Large intestine (tissue), 3 donors: ENCODE measurements at regions not wholly inside any gene's neighbourhood (a gene's known extent, or its start where the extent isn't known, plus 50 kb on each side); places are given as distances from the start of the nearest gene placed in this dataset.
"Not testable (repeated sequence)": the region's sequence is repeated elsewhere in the genome, so short reads cannot be mapped to it uniquely, and the experiment has no call there.

Experiments used
- DNase-seq, 2 donors: peaks; one replicate each; pipeline versions ENCODE4 v3.0.0 to v3.0.0-alpha.2; 2013
- H3K27ac ChIP-seq: one replicate; pipeline ENCODE4 v1.5.1; 2013; ENCODE audit warnings: low read length
- H3K27me3 ChIP-seq: 2 replicates; pipeline ENCODE4 v1.6.1; 2013; ENCODE audit warnings: low read length; ENCODE audit not compliant: control insufficient read depth, insufficient read depth
- H3K36me3 ChIP-seq: 2 replicates; pipeline ENCODE4 v1.6.1; 2013; ENCODE audit warnings: low read length; ENCODE audit not compliant: control insufficient read depth, insufficient read depth
- H3K4me1 ChIP-seq: one replicate; pipeline ENCODE4 v1.6.1; 2013; ENCODE audit warnings: low read length; ENCODE audit not compliant: control insufficient read depth, insufficient read depth
- H3K4me3 ChIP-seq: one replicate; pipeline ENCODE4 v1.5.1; 2013; ENCODE audit warnings: low read length
- H3K9me3 ChIP-seq: one replicate; pipeline ENCODE4 v1.6.1; 2013; ENCODE audit warnings: mild to moderate bottlenecking, low read depth, low read length, moderate library complexity; ENCODE audit not compliant: control insufficient read depth
- WGBS: methylation state at CpG from one replicate; pipeline ENCODE4 v1.1.5; 2013; ENCODE audit warnings: low lambda C conversion rate; ENCODE audit not compliant: insufficient coverage; 5-methylcytosine and 5-hydroxymethylcytosine counted together

- H3K27me3 ChIP-seq: no peaks in the 10 kb centered on the region
- H3K4me1 ChIP-seq: no peaks in the 10 kb centered on the region
- H3K36me3 ChIP-seq: no peaks in the 10 kb centered on the region
- no CpG with 5 or more reads among the region's 13 CpGs for WGBS
- no peak overlapping the region for H3K4me3 ChIP-seq
- no peak overlapping the region for H3K27ac ChIP-seq
- H3K9me3 ChIP-seq: peaks cover 3% of the 10 kb centered on the region
- DNase-seq: no peak
Observed at GRCh38 chr7:49579408-49579807, 194.0 kb upstream of the VWC2 start.

GRCh38 chr7:49580000-49580399 lies 193.4 kb upstream of the VWC2 start:
- H3K36me3 ChIP-seq: no peaks in the 10 kb centered on the region
- no peaks in the 10 kb centered on the region for H3K4me1 ChIP-seq
- no peak for DNase-seq
- H3K4me3 ChIP-seq: no peak overlapping the region
- no peak overlapping the region for H3K27ac ChIP-seq
- no CpG with 5 or more reads among the region's 16 CpGs for whole genome bisulfite sequencing
- peaks cover 3% of the 10 kb centered on the region for H3K9me3 ChIP-seq
- no peaks in the 10 kb centered on the region for H3K27me3 ChIP-seq

DNA sequence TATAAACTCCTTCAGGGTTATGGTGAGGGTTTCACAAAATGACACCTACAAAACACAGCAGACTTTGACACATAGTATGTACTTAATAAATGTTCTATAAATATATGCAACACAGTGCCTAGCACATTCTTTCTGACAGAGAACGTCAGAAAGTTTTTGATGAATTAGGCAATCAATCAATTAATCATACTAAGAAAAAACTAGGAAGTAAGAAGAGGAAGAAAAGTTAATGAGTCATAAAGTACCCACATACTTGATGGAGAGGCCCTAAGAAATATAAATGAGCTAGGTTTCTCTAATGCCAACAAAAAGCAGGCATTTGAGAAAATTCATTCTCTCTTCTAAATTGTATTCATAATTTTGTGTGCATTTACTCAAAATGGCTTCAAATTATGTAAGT lies 192.7 kb upstream of the VWC2 start:
- Histone ChIP-seq H3K9me3 (peaks cover 3% of the 10 kb centered on the region), H3K36me3 (no peaks in the 10 kb centered on the region), H3K4me3 (no peak overlapping the region), H3K27ac (no peak overlapping the region), H3K4me1 (no peaks in the 10 kb centered on the region), H3K27me3 (no peaks in the 10 kb centered on the region)
- WGBS: 67% methylated on average over 1 of the region's 1 CpG
- DNase-seq: no peak

DNA sequence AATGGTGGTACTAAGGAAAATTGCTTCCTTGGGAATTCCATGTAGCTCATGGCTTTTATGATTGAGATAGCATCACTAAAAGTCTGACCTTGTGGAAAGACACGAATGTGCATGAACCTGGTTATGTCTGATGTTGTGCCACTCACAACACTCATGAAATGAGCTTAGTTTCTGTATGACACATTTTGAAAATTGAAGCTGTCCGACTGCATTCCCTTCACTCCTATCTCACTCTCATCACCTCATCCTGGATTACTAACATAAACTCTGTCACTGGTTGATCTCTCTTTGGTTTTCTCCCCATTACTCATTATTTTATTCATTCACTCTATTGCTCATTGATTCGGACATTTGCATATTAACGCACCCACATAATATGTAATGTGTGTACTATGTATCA lies 190.0 kb upstream of the VWC2 start:
- Histone ChIP-seq H3K4me3 (no peak overlapping the region), H3K27me3 (no peaks in the 10 kb centered on the region), H3K9me3 (peaks cover 3% of the 10 kb centered on the region), H3K4me1 (no peaks in the 10 kb centered on the region), H3K36me3 (no peaks in the 10 kb centered on the region), H3K27ac (no peak overlapping the region)
- WGBS: 80% methylated on average over 1 of the region's 4 CpGs
- DNase-seq: no peak

- H3K4me1 ChIP-seq: no peaks in the 10 kb centered on the region
- H3K9me3 ChIP-seq: no peaks in the 10 kb centered on the region
- WGBS: 100% methylated on average over 1 of the region's 4 CpGs
- no peak overlapping the region for H3K27ac ChIP-seq
- DNase-seq: no peak
- no peaks in the 10 kb centered on the region for H3K36me3 ChIP-seq
- no peak overlapping the region for H3K4me3 ChIP-seq
- H3K27me3 ChIP-seq: no peaks in the 10 kb centered on the region
Observed at GRCh38 chr7:49596701-49597491, 176.5 kb upstream of the VWC2 start.

DNA sequence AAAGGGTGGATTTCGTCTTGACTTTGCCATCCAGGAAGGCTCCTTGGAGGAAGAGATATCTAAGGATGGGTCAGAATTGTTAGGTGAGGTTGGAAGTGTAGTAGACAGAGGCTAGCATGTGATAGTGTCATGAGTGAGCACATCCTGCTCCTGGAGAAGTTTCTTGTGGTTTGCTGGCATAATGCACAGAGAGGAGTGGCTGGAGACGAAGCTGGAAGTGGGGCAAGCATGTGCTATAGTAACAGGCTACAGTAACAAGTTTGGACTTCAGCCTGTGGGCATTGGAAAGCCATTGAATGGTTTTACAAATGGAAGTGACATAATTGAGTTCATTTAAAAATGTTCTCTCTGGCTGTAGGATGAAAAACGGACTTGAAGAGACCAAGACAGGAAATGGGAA lies 175.6 kb upstream of the VWC2 start:
- H3K27me3 ChIP-seq: no peaks in the 10 kb centered on the region
- H3K4me3 ChIP-seq: no peak overlapping the region
- no peaks in the 10 kb centered on the region for H3K4me1 ChIP-seq
- DNase-seq: no peak
- H3K9me3 ChIP-seq: no peaks in the 10 kb centered on the region
- no peak overlapping the region for H3K27ac ChIP-seq
- H3K36me3 ChIP-seq: no peaks in the 10 kb centered on the region
- WGBS: no CpG with 5 or more reads among the region's 3 CpGs

DNA sequence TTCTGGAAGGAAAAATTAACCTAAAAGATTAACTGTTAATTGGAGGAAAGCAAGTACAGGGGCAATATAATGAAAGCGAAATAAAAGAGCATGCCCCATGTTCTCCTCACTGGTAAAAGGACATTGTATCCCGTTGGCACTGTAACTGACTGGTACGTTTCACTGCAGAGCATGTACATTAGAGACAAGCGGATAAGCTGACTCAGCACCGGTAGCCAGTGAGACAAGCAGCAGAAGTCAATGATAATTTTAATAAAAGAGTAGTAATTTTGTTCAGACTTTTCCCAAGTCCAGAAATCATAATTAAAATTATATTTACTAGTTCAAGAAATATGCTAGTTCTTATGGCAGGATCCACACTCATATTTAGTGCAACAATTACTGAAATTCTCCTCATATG lies 161.5 kb upstream of the VWC2 start:
- H3K9me3 ChIP-seq: no peaks in the 10 kb centered on the region
- H3K36me3 ChIP-seq: no peaks in the 10 kb centered on the region
- H3K27ac ChIP-seq: no peak overlapping the region
- no peaks in the 10 kb centered on the region for H3K27me3 ChIP-seq
- WGBS: 100% methylated on average over 1 of the region's 5 CpGs
- H3K4me3 ChIP-seq: no peak overlapping the region
- no peak for DNase-seq
- no peaks in the 10 kb centered on the region for H3K4me1 ChIP-seq

DNA sequence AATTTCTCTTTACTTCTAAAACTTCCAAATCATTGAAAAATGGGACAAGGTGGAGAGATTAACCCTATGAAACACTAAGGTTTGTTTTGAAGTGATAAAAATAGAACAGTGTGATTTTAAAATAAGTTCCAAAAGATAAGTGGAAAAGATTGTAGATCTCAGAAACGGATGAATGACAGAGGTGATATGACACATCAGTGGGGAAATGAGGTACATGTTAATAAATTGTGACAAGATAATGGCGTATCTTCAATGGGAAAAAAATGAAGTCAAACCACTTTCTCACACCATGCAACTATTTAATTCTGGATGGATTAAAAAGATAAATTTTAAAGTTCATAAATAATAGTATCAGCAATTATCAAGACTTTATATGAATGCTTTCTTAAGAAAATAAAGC lies 159.7 kb upstream of the VWC2 start:
- H3K4me1 ChIP-seq: no peaks in the 10 kb centered on the region
- WGBS: 75% methylated on average over 1 of the region's 2 CpGs
- DNase-seq: no peak
- no peaks in the 10 kb centered on the region for H3K36me3 ChIP-seq
- no peak overlapping the region for H3K27ac ChIP-seq
- H3K27me3 ChIP-seq: no peaks in the 10 kb centered on the region
- H3K9me3 ChIP-seq: no peaks in the 10 kb centered on the region
- H3K4me3 ChIP-seq: no peak overlapping the region

GRCh38 chr7:49614974-49615373 lies 158.5 kb upstream of the VWC2 start:
- not testable (repeated sequence) for H3K4me1 ChIP-seq, H3K27me3 ChIP-seq, H3K36me3 ChIP-seq, H3K27ac ChIP-seq, DNase-seq, H3K9me3 ChIP-seq, H3K4me3 ChIP-seq
- no CpG with 5 or more reads among the region's 6 CpGs for WGBS

GRCh38 chr7:49618028-49618427 lies 155.4 kb upstream of the VWC2 start:
- no CpG with 5 or more reads among the region's 1 CpG for WGBS
- no peak overlapping the region for H3K27ac ChIP-seq
- H3K36me3 ChIP-seq: no peaks in the 10 kb centered on the region
- H3K4me3 ChIP-seq: no peak overlapping the region
- no peak for DNase-seq
- H3K9me3 ChIP-seq: no peaks in the 10 kb centered on the region
- H3K27me3 ChIP-seq: no peaks in the 10 kb centered on the region
- no peaks in the 10 kb centered on the region for H3K4me1 ChIP-seq

- Histone ChIP-seq H3K4me3 (no peak overlapping the region), H3K4me1 (no peaks in the 10 kb centered on the region), H3K27me3 (no peaks in the 10 kb centered on the region), H3K36me3 (no peaks in the 10 kb centered on the region), H3K9me3 (no peaks in the 10 kb centered on the region), H3K27ac (no peak overlapping the region)
- DNase-seq: no peak
- no CpG with 5 or more reads among the region's 3 CpGs for WGBS
Observed at GRCh38 chr7:49623943-49624342, 149.5 kb upstream of the VWC2 start.
